Upper lobe of right lung (tissue), 1 donor: ENCODE measurements at regions not wholly inside any gene's neighbourhood (a gene's known extent, or its start where the extent isn't known, plus 50 kb on each side); places are given as distances from the start of the nearest gene placed in this dataset.

ENCODE experiments used
- ATAC-seq: fragments of 200-7000 bp; cut with Tn5 transposase; one replicate; pipeline ENCODE4 v1.9.1; 2020; ENCODE audit warnings: mild to moderate bottlenecking, moderate library complexity
- DNase-seq: peaks from one replicate; pipeline ENCODE4 v3.0.0-alpha.2; 2020
- H3K27ac ChIP-seq: fragments of 200-600 bp; one replicate; pipeline ENCODE4 v1.8.0; 2022
- H3K27me3 ChIP-seq: fragments of 200-600 bp; one replicate; pipeline ENCODE4 v1.8.0; 2022; ENCODE audit warnings: mild to moderate bottlenecking
- H3K36me3 ChIP-seq: fragments of 200-600 bp; one replicate; pipeline ENCODE4 v1.8.0; 2022
- H3K4me1 ChIP-seq: fragments of 200-600 bp; one replicate; pipeline ENCODE4 v1.8.0; 2022
- H3K4me3 ChIP-seq: fragments of 200-600 bp; one replicate; pipeline ENCODE4 v1.8.0; 2022; ENCODE audit warnings: mild to moderate bottlenecking
- H3K9me3 ChIP-seq: fragments of 200-600 bp; one replicate; pipeline ENCODE4 v1.8.0; 2022
- intact Hi-C: fragments of 100-400 bp; cut with DNase I; formaldehyde crosslinking; loops from one replicate; pipeline ENCODE4 v1.11.0; 2022
- TF ChIP-seq, protein P1 (sequence below): fragments of 200-600 bp; IDR thresholded peaks from one replicate; pipeline ENCODE4 v1.8.0; 2022; ENCODE audit warnings: antibody characterized with exemption
- donor health status: DM: no; HTN: yes; CAD: no; lungs with severe emphysema.

DNA sequence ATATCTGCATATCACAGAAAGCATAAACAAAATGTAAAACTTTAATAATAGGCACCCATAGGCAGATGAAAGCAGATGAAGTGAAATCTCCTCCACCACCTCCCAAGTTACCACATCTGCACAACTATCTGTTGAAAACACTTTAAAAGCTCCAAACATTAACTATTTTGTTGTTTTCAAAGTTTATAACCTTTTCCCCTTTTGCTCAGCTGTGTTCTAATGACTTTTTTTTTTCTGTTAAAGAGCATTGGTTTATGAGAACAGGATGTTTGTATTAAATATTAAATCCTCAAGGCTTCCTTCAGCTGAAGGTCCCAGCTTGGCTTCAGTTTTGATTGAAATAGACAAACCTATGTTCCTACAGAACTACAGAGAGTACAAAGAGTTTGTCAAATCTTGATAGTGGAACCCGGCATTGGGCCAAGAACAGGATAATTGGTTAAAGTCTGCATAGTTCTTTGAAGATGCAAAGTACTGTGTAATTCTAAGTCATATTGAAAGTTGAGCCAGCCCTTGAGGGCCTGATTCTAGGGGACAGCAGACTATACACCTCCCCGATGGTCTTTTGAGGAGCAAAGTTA lies 255.1 kb upstream of the JAG1 start:
- ATAC-seq, result no peak

DNA sequence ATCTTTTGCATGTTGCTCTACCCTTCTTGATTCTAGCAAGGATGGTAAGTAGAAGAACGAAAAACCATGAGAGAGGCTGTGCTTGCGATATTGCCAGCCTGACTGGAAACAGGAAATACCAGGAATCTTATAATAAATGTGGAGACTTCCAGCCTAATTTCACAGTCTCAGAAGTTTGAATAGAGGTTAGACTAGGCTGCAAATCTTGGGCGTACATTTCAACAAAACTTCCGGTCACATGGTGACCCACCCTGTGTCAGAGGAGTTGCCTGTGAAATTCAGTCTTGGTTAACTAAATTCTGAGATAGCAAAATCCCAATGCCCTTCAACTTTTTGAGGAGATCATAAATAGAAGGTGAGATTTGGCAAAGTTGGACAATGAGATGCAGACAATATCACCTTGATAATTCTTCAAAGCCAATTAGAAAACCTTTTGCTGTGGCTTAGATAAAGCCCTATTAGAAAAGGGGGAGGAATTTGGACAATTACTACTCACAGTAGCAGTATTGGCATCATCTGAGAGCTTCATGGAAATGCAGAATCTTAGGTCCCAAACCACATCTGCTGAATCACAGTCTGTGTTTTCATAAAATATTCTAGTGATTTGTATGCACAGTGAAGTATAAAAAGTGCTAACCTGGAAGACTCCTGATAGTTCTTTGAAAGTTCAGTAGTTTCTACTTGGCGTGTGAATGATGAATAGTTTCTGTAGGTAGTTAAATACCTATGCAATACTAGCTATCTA lies 262.0 kb upstream of the JAG1 start:
- Histone ChIP-seq H3K9me3 (no peaks in the 10 kb centered on the region), H3K4me3 (no peak overlapping the region), H3K27ac (no peak overlapping the region), H3K27me3 (no peaks in the 10 kb centered on the region), H3K4me1 (peaks cover 10% of the 10 kb centered on the region), H3K36me3 (no peaks in the 10 kb centered on the region)
- intact Hi-C loops, result no loop called here
- DNase-seq (no peak), ATAC-seq (no peak)
- TF ChIP-seq, protein P1, sequence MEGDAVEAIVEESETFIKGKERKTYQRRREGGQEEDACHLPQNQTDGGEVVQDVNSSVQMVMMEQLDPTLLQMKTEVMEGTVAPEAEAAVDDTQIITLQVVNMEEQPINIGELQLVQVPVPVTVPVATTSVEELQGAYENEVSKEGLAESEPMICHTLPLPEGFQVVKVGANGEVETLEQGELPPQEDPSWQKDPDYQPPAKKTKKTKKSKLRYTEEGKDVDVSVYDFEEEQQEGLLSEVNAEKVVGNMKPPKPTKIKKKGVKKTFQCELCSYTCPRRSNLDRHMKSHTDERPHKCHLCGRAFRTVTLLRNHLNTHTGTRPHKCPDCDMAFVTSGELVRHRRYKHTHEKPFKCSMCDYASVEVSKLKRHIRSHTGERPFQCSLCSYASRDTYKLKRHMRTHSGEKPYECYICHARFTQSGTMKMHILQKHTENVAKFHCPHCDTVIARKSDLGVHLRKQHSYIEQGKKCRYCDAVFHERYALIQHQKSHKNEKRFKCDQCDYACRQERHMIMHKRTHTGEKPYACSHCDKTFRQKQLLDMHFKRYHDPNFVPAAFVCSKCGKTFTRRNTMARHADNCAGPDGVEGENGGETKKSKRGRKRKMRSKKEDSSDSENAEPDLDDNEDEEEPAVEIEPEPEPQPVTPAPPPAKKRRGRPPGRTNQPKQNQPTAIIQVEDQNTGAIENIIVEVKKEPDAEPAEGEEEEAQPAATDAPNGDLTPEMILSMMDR, result no peak

More for the DNA sequence above, 255.1 kb upstream of the JAG1 start:
- no peaks in the 10 kb centered on the region for H3K27me3 ChIP-seq
- no peak for DNase-seq
- intact Hi-C loops, result no loop called here
- H3K9me3 ChIP-seq, result no peaks in the 10 kb centered on the region
- H3K4me3 ChIP-seq, result no peak overlapping the region
- no peak overlapping the region for H3K27ac ChIP-seq
- peaks cover 10% of the 10 kb centered on the region for H3K4me1 ChIP-seq
- H3K36me3 ChIP-seq, result no peaks in the 10 kb centered on the region
- TF ChIP-seq, protein P1, result no peak

DNA sequence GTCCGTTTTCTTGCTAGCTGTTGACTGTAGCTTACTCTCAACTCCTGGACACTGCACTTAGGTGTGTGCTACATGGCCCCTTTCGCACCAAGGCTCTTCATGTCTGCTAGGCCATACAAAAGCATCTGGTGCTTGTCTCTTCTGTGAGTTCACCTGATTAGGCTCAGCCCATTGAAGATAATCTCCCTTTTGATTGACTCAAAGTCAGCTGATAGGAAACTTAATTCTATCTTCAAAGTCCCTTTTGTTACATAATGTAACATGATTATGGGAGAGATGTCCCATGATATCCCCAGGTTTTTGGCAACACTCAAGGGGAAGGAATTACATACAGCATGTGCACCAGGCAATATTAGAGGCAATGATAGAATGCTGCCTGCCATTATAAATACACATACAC lies 263.0 kb upstream of the JAG1 start:
- TF ChIP-seq, protein P1, result no peak
- intact Hi-C loops, result no loop called here
- Histone ChIP-seq H3K27me3 (no peaks in the 10 kb centered on the region), H3K4me3 (no peak overlapping the region), H3K27ac (no peak overlapping the region), H3K9me3 (no peaks in the 10 kb centered on the region), H3K4me1 (peaks cover 10% of the 10 kb centered on the region), H3K36me3 (no peaks in the 10 kb centered on the region)
- ATAC-seq (no peak), DNase-seq (no peak)

DNA sequence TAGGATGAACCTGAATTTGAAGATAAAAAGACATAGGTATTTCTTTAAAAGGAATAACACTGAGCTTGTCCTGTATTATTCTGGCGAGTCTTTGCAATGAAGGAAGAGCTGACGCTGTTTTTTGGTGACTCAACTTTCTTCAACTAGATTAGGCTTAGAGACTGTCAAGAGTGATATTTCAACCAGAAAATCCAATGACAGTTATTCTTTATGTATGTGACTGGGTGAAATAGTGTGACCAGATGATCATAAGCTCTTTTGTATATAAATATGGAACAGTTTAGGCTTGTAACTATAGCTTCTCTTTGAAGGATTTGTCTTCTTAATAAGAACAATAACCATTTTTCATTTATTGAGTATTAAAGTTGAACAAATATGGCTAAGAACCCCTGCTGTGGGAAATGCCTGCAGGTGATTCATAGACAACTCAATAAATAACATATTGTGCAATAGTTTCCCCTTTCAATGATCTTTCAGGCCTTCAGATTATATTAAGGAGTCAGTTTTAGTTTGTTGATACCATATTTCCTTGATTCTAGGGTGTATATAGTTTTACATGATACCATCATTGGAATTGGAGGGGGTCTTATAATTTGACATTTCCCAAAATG lies 265.6 kb upstream of the JAG1 start:
- H3K27me3 ChIP-seq, result no peaks in the 10 kb centered on the region
- H3K9me3 ChIP-seq, result no peaks in the 10 kb centered on the region
- no peak for ATAC-seq
- H3K4me1 ChIP-seq, result peaks cover 10% of the 10 kb centered on the region
- H3K4me3 ChIP-seq, result no peak overlapping the region
- no peak for DNase-seq
- intact Hi-C loops, result no loop called here
- H3K36me3 ChIP-seq, result no peaks in the 10 kb centered on the region
- no peak overlapping the region for H3K27ac ChIP-seq
- TF ChIP-seq, protein P1, result no peak

DNA sequence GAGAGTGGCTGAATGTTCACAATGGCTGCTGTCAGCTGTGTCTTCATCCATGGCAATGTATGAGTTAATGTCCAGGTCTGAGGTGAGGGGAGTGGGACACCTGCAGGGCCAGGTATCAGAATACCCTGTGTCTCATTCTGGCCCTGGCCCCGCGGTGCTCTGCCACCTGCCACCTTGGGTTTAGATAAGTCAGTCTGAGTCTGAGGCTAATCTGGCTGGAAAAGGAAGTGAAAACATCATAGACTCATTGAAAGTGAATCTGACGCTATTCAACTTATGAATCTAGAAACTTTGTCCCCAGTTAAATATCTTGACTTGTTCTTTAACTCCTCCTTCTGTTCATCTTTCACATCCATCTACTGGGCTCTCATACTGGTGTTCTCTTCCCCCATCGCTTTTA lies 267.1 kb upstream of the JAG1 start:
- ATAC-seq (no peak), DNase-seq (no peak)
- Histone ChIP-seq H3K9me3 (no peaks in the 10 kb centered on the region), H3K4me3 (no peak overlapping the region), H3K27me3 (no peaks in the 10 kb centered on the region), H3K4me1 (peaks cover 3% of the 10 kb centered on the region), H3K36me3 (no peaks in the 10 kb centered on the region), H3K27ac (no peak overlapping the region)
- TF ChIP-seq, protein P1, result no peak
- intact Hi-C loops, result no loop called here
